GM21576 (cell line): ENCODE measurements at regions not wholly inside any gene's neighbourhood (a gene's known extent, or its start where the extent isn't known, plus 50 kb on each side); places are given as distances from the start of the nearest gene placed in this dataset.
A peak's percentile ranks its signal among the peaks of the same experiment; 100 is the strongest.

Experiments
- ATAC-seq: cut with Tn5 transposase; IDR thresholded peaks from one replicate; pipeline ENCODE4 v1.9.1; 2021; ENCODE audit warnings: mild to moderate bottlenecking, moderate library complexity; ENCODE audit not compliant: unreplicated experiment

GRCh38 chr4:18077808-18078207 lies 56.3 kb upstream of the LCORL start:
- ATAC-seq: no peak

GRCh38 chr4:18075823-18076433 lies 54.4 kb upstream of the LCORL start:
- peak; percentile 77 for ATAC-seq

- ATAC-seq: no peak
These were observed 50.3 kb upstream of the LCORL start for GRCh38 chr4:18071894-18072293.
